ENCODE measurements at regions not wholly inside any gene's neighbourhood (a gene's known extent, or its start where the extent isn't known, plus 50 kb on each side); places are given as distances from the start of the nearest gene placed in this dataset.

DNA sequence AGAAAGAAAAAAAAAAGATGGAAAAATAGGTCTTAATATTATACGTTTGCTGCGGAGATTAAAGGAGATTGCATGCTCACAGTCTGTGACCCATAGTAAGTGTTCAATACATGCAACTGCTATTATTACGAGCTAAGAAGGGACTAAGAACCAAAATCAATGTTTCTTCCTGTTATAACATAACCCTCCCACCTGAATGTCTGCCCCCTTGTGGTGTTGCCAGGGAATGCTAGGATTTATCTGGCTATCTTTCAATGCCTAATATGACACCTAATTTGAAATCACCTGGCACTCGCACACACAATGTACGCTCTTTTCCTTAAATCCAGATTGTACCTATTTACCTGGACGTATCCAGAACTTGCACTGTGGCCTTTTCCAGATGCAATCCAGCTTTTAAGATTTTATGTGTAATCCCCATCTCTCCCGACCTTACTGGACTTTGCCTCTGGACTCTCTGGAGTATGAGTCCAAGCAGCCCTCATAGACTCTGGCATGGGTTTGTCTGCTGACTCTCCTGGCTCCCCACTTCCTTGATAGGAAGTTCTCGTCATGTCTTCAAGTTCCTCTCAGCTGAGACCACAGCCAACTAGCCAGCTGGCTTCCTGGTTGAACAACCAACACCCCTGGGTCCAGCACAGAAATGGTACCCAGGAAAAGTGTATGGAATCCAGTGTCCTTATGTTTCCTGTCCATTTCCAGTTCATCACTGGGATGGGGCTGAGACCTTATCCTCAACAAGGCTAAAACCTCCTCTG, 151.5 kb downstream of the CCDC34 start:
- no TSS peak for BruUV-seq (replicated peaks)
- H3K79me1 ChIP-seq (ENCODE audit: low read depth in 1 of 2, low read length in 2 of 2): no peaks in the 10 kb centered on the region
- dilution Hi-C loops (cut with HindIII; ENCODE audit: low sequenced_read_pairs, unreplicated experiment): no loop called here
- peak overlapping the region; percentile 67; the same call in 1 of the 2 replicates for H2BK20ac ChIP-seq (ENCODE audit: low read depth, low read length)
- H3K18ac ChIP-seq (ENCODE audit: low read depth, low read length): no peak overlapping the region
- DNase-seq (no peak), ATAC-seq (ENCODE audit: low read depth) (no peak)
- TF ChIP-seq MAFK (IDR thresholded peaks at IDR 0.05; ENCODE audit: low read depth, low read length) (no peak), FOS (IDR thresholded peaks at IDR 0.05; ENCODE audit: low read depth, low read length) (no peak), CTCF (conservative IDR thresholded peaks at IDR 0.05; ENCODE audit: low read depth, low read length) (peak; percentile 27; the same call in 1 of the 2 replicates)
- peaks cover 16% of the 10 kb centered on the region for H3K9me1 ChIP-seq (ENCODE audit: insufficient read depth, low read length)
- H4K91ac ChIP-seq (ENCODE audit: insufficient read depth, low read depth, low read length): peak overlapping the region; percentile 14; the same call in 1 of the 2 replicates
- no peak overlapping the region for H3K4me3 ChIP-seq (ENCODE audit: insufficient read depth, low read depth, low read length)
- H2AK5ac ChIP-seq (ENCODE audit: low read depth, low read length): peak overlapping the region; percentile 78
- H3K27ac ChIP-seq (ENCODE audit: insufficient read depth, low read length): no peak overlapping the region
- no peaks in the 10 kb centered on the region for H3K27me3 ChIP-seq (ENCODE audit: control insufficient read depth, insufficient read depth, low read length)
- H4K5ac ChIP-seq (ENCODE audit: low read depth, low read length): no peak overlapping the region
- no peak overlapping the region for H3K9ac ChIP-seq (ENCODE audit: low read depth, low read length)
- ChIA-PET POLR2A (ENCODE audit: unreplicated experiment) (no interaction called here), CTCF (interaction anchor here (1.0 kb wide), 1 partner anchor 79 kb away, joined by 3 read pairs; no protein-coding TSS in a partner anchor)
- in situ Hi-C loops (cut with MboI; ENCODE audit: low sequenced_read_pairs): no loop called here
- peak overlapping the region; percentile 73; the same call in 2 of the 3 replicates for H2BK15ac ChIP-seq (ENCODE audit: low read depth, low read length)
- no peak overlapping the region for H2AFZ ChIP-seq (replicated peaks; ENCODE audit: low read length, poor library complexity)
- no peaks in the 10 kb centered on the region for H4K20me1 ChIP-seq (ENCODE audit: insufficient read depth, low read length)
- intact Hi-C loops (cut with micrococcal nuclease): loop anchor here (10.0 kb wide), 1 partner anchor 73 kb away; no protein-coding TSS in a partner anchor
- H2BK5ac ChIP-seq (ENCODE audit: low read depth, low read length, poor library complexity, severe bottlenecking): no peak overlapping the region
- H3K9me3 ChIP-seq (ENCODE audit: control insufficient read depth, insufficient read depth, low read length): no peaks in the 10 kb centered on the region
- peak overlapping the region; percentile 24; the same call in 1 of the 2 replicates for H3K4ac ChIP-seq (ENCODE audit: low read depth, low read length)
- H3K14ac ChIP-seq (replicated peaks; ENCODE audit: low read depth, low read length): peak overlapping the region; percentile 73; the same call in 1 of the 2 replicates
- H3K56ac ChIP-seq (ENCODE audit: extremely low read depth, insufficient read depth, low read length): no peak overlapping the region
- H3K36me3 ChIP-seq (ENCODE audit: control insufficient read depth, insufficient read depth, low read length): no peaks in the 10 kb centered on the region
- no peak overlapping the region for H3K23ac ChIP-seq (ENCODE audit: low read depth, low read length)
- no peak overlapping the region for H4K8ac ChIP-seq (ENCODE audit: low read depth in 2 of 2, low read length in 2 of 2)
- H2BK120ac ChIP-seq (ENCODE audit: low read depth, low read length): peak overlapping the region; percentile 80; the same call in 1 of the 2 replicates
- WGBS, 2 experiments (ENCODE audit: extremely low coverage in 2 of 2, insufficient read length in 1 of 2): 94% methylated on average over 2 of the region's 8 CpGs; no CpG with 5 or more reads in 1 of the 2 experiments
- H3K4me2 ChIP-seq (ENCODE audit: low read depth, low read length): no peak overlapping the region
- peaks cover 15% of the 10 kb centered on the region for H3K4me1 ChIP-seq (ENCODE audit: control insufficient read depth, insufficient read depth, low read length)
- no peak overlapping the region for H2AK9ac ChIP-seq (replicated peaks; ENCODE audit: low read depth, low read length, poor library complexity)
